NCI-H524 treated with DMSO at 0.1 percent for 48 hours (cell line): ENCODE measurements at regions not wholly inside any gene's neighbourhood (a gene's known extent, or its start where the extent isn't known, plus 50 kb on each side); places are given as distances from the start of the nearest gene placed in this dataset.

Experiments used
- DNase-seq: peaks from one replicate; lab custom pipeline; 2025; lab: John Stamatoyannopoulos, UW

GRCh38 chr1:188872376-188872775 is 1605.3 kb downstream of the BRINP3 start:
- DNase-seq: no peak

GRCh38 chr1:188877668-188878067 is 1600.0 kb downstream of the BRINP3 start:
- DNase-seq: no peak

- no peak for DNase-seq
Measured at GRCh38 chr1:188888386-188888785, 1589.3 kb downstream of the BRINP3 start.

GRCh38 chr1:188889166-188889565 is 1588.5 kb downstream of the BRINP3 start:
- DNase-seq: no peak

- DNase-seq: no peak
Measured at GRCh38 chr1:188891958-188892357, 1585.7 kb downstream of the BRINP3 start.

- no peak for DNase-seq
Measured at GRCh38 chr1:188895611-188896010, 1582.1 kb downstream of the BRINP3 start.

- no peak for DNase-seq
Measured at GRCh38 chr1:188903241-188903640, 1574.4 kb downstream of the BRINP3 start.

GRCh38 chr1:188904201-188904600 is 1573.5 kb downstream of the BRINP3 start:
- no peak for DNase-seq

GRCh38 chr1:188906921-188907641 is 1570.6 kb downstream of the BRINP3 start:
- no peak for DNase-seq

- DNase-seq: no peak
Measured at GRCh38 chr1:188930382-188930781, 1547.3 kb downstream of the BRINP3 start.

- DNase-seq: no peak
Measured at GRCh38 chr1:188931506-188931905, 1546.2 kb downstream of the BRINP3 start.

- no peak for DNase-seq
Measured at GRCh38 chr1:188937965-188938551, 1539.6 kb downstream of the BRINP3 start.

GRCh38 chr1:188941986-188942385 is 1535.7 kb downstream of the BRINP3 start:
- DNase-seq: no peak

- DNase-seq: no peak
Measured at GRCh38 chr1:188949701-188950100, 1528.0 kb downstream of the BRINP3 start.

GRCh38 chr1:188958461-188959115 is 1519.1 kb downstream of the BRINP3 start:
- DNase-seq: no peak

GRCh38 chr1:188986745-188987417 is 1490.8 kb downstream of the BRINP3 start:
- peak; percentile 54 for DNase-seq

GRCh38 chr1:188988589-188988988 is 1489.1 kb downstream of the BRINP3 start:
- no peak for DNase-seq

- no peak for DNase-seq
Measured at GRCh38 chr1:188991221-188991930, 1486.3 kb downstream of the BRINP3 start.

GRCh38 chr1:189007824-189008223 is 1469.8 kb downstream of the BRINP3 start:
- no peak for DNase-seq

GRCh38 chr1:189021577-189021976 is 1456.1 kb downstream of the BRINP3 start:
- DNase-seq: no peak

GRCh38 chr1:189022015-189022414 is 1455.6 kb downstream of the BRINP3 start:
- no peak for DNase-seq

- no peak for DNase-seq
Measured at GRCh38 chr1:189027512-189027911, 1450.2 kb downstream of the BRINP3 start.
